Lung (tissue), 11 donors: ENCODE measurements at regions not wholly inside any gene's neighbourhood (a gene's known extent, or its start where the extent isn't known, plus 50 kb on each side); places are given as distances from the start of the nearest gene placed in this dataset.

Experiments used
- ATAC-seq: fragments of 200-7000 bp; cut with Tn5 transposase; one replicate; pipeline ENCODE4 v1.9.1; 2020; ENCODE audit warnings: moderate number of reproducible peaks; ENCODE audit not compliant: insufficient read depth, low FRiP score
- DNase-seq, 3 donors: peaks; one replicate each; pipeline ENCODE4 v3.0.0-alpha.2; 2013 to 2017
- H3K27ac ChIP-seq, 2 donors: one replicate each; pipeline ENCODE4 v1.5.1; 2013; ENCODE audit warnings: mild to moderate bottlenecking in 2 of 2, moderate library complexity in 2 of 2, control low read depth in 1 of 2, inconsistent platforms in 1 of 2, low read depth in 1 of 2, low read length in 1 of 2
- H3K27me3 ChIP-seq, 3 donors: one replicate each; pipeline ENCODE4 v1.5.1; 2013; ENCODE audit warnings: low read length in 2 of 3; ENCODE audit not compliant: control insufficient read depth in 3 of 3, insufficient read depth in 3 of 3
- H3K36me3 ChIP-seq, 4 donors: one replicate each; pipeline ENCODE4 v1.5.1; 2013; ENCODE audit warnings: low read length in 4 of 4, mild to moderate bottlenecking in 1 of 4, moderate library complexity in 1 of 4; ENCODE audit not compliant: control insufficient read depth in 4 of 4, insufficient read depth in 4 of 4
- H3K4me1 ChIP-seq, 5 donors: one replicate each; pipeline ENCODE4 v1.5.1; 2013; ENCODE audit warnings: low read length in 5 of 5, mild to moderate bottlenecking in 2 of 5, moderate library complexity in 1 of 5; ENCODE audit not compliant: control insufficient read depth in 5 of 5, insufficient read depth in 5 of 5
- H3K4me3 ChIP-seq: one replicate; pipeline ENCODE4 v1.5.1; 2013; ENCODE audit warnings: mild to moderate bottlenecking, control low read depth, moderate library complexity
- H3K9ac ChIP-seq, 2 donors: one replicate each; pipeline ENCODE4 v1.5.1; 2013; ENCODE audit warnings: low read length in 2 of 2, control low read depth in 1 of 2; ENCODE audit not compliant: insufficient read depth in 1 of 2
- H3K9me3 ChIP-seq, 4 donors: one replicate each; pipeline ENCODE4 v1.5.1; 2013; ENCODE audit warnings: low read length in 3 of 4, mild to moderate bottlenecking in 1 of 4, moderate library complexity in 1 of 4; ENCODE audit not compliant: control insufficient read depth in 4 of 4, insufficient read depth in 3 of 4
- CTCF ChIP-seq: IDR thresholded peaks from 2 replicates; pipeline ENCODE4 v1.5.1; 2012; ENCODE audit warnings: mild to moderate bottlenecking; ENCODE audit errors: control extremely low read depth, extremely low read depth
- WGBS, 2 donors: extraction: QIAGEN DNeasy Blood & Tissue Kit; methylation state at CpG; one replicate each; pipeline ENCODE4 v1.1.7; 2013; 5-methylcytosine and 5-hydroxymethylcytosine counted together
- donor health status: control.
- donor health status: control.
- donor health status: Bipolar disorder and iron deficiency.
- donor health status: healthy.
- donor health status: DM: yes; HTN: yes; CAD: no.

GRCh38 chr20:48017509-48017908 lies 232.2 kb upstream of the SULF2 start:
- Histone ChIP-seq H3K36me3 (no peaks in the 10 kb centered on the region), H3K9ac (no peak overlapping the region), H3K4me3 (no peak overlapping the region), H3K4me1 (no peaks in the 10 kb centered on the region), H3K9me3 (peaks cover 0 to 6% (median under 1%) of the 10 kb centered on the region in 4 donors), H3K27ac (no peak overlapping the region), H3K27me3 (peaks cover 0 to 5% (median 0%) of the 10 kb centered on the region in 3 donors)
- no peak for DNase-seq
- no peak for TF ChIP-seq CTCF
- no peak for ATAC-seq
- 90 to 96% methylated on average over 2 of the region's 2 CpGs for WGBS, 2 donors

GRCh38 chr20:48015943-48016723 lies 230.9 kb upstream of the SULF2 start:
- peaks cover 0 to under 1% (median 0%) of the 10 kb centered on the region in 3 donors for H3K27me3 ChIP-seq
- TF ChIP-seq CTCF: no peak
- no peak for ATAC-seq
- no peak overlapping the region for H3K27ac ChIP-seq
- peak in 2 of 3 donors; percentile 10 to 25 for DNase-seq
- H3K4me1 ChIP-seq: no peaks in the 10 kb centered on the region
- WGBS, 2 donors: 67 to 87% methylated on average over 11 of the region's 11 CpGs
- H3K9ac ChIP-seq: no peak overlapping the region
- H3K9me3 ChIP-seq: peaks cover 0 to 10% (median 6%) of the 10 kb centered on the region in 4 donors
- H3K36me3 ChIP-seq: no peaks in the 10 kb centered on the region
- no peak overlapping the region for H3K4me3 ChIP-seq

GRCh38 chr20:48015141-48015910 lies 230.0 kb upstream of the SULF2 start:
- no peak for TF ChIP-seq CTCF
- no peak overlapping the region for H3K4me3 ChIP-seq
- H3K27ac ChIP-seq: no peak overlapping the region
- DNase-seq (no peak), ATAC-seq (no peak)
- no peaks in the 10 kb centered on the region for H3K4me1 ChIP-seq
- H3K9me3 ChIP-seq: peaks cover 0 to 10% (median 6%) of the 10 kb centered on the region in 4 donors
- no peaks in the 10 kb centered on the region for H3K27me3 ChIP-seq
- no peaks in the 10 kb centered on the region for H3K36me3 ChIP-seq
- 64 to 79% methylated on average over 8 of the region's 8 CpGs for WGBS, 2 donors
- no peak overlapping the region for H3K9ac ChIP-seq
